ENCODE measurements at regions not wholly inside any gene's neighbourhood (a gene's known extent, or its start where the extent isn't known, plus 50 kb on each side); places are given as distances from the start of the nearest gene placed in this dataset.

GRCh38 chr9:108703429-108703828 is 152.4 kb downstream of the ACTL7B start:
- H3K27ac ChIP-seq (ENCODE audit: low read depth, low read length) = no peak overlapping the region
- no peaks in the 10 kb centered on the region for H3K9me2 ChIP-seq (replicated peaks; ENCODE audit: control insufficient read depth, low read length)
- no peak overlapping the region for H3K4me2 ChIP-seq (ENCODE audit: low read length)
- no peak overlapping the region for H3K4me3 ChIP-seq (ENCODE audit: low read length)
- no peaks in the 10 kb centered on the region for H3K27me3 ChIP-seq (ENCODE audit: control insufficient read depth, low read length)
- H3K79me2 ChIP-seq (ENCODE audit: control insufficient read depth, low read length) = no peaks in the 10 kb centered on the region
- no peaks in the 10 kb centered on the region for H4K20me1 ChIP-seq (ENCODE audit: control insufficient read depth, insufficient read depth, low read depth, low read length)
- H3K9me3 ChIP-seq (ENCODE audit: control insufficient read depth, insufficient read depth, low read length) = no peaks in the 10 kb centered on the region
- H3K4me1 ChIP-seq (ENCODE audit: control insufficient read depth, low read length) = no peaks in the 10 kb centered on the region
- TF ChIP-seq CTCF (IDR thresholded peaks at IDR 0.05; ENCODE audit: low read depth, low read length, poor library complexity, severe bottlenecking) (no peak), EZH2phosphoT487 (IDR thresholded peaks at IDR 0.05; ENCODE audit: borderline replicate concordance, low read length) (no peak)
- H3F3A ChIP-seq (ENCODE audit: control insufficient read depth, insufficient read depth) = no peaks in the 10 kb centered on the region
- no peaks in the 10 kb centered on the region for H3K36me3 ChIP-seq (ENCODE audit: control insufficient read depth, low read length)

- Histone ChIP-seq H3K9me3 (ENCODE audit: control insufficient read depth, insufficient read depth, low read length) (no peaks in the 10 kb centered on the region), H3K27me3 (ENCODE audit: control insufficient read depth, low read length) (no peaks in the 10 kb centered on the region), H3K9me2 (replicated peaks; ENCODE audit: control insufficient read depth, low read length) (no peaks in the 10 kb centered on the region), H3K36me3 (ENCODE audit: control insufficient read depth, low read length) (no peaks in the 10 kb centered on the region), H3K27ac (ENCODE audit: low read depth, low read length) (no peak overlapping the region), H4K20me1 (ENCODE audit: control insufficient read depth, insufficient read depth, low read depth, low read length) (no peaks in the 10 kb centered on the region), H3K4me1 (ENCODE audit: control insufficient read depth, low read length) (no peaks in the 10 kb centered on the region), H3F3A (ENCODE audit: control insufficient read depth, insufficient read depth) (no peaks in the 10 kb centered on the region), H3K79me2 (ENCODE audit: control insufficient read depth, low read length) (no peaks in the 10 kb centered on the region), H3K4me2 (ENCODE audit: low read length) (no peak overlapping the region), H3K4me3 (ENCODE audit: low read length) (no peak overlapping the region)
- no peak for TF ChIP-seq EZH2phosphoT487 (IDR thresholded peaks at IDR 0.05; ENCODE audit: borderline replicate concordance, low read length)
- TF ChIP-seq CTCF (IDR thresholded peaks at IDR 0.05; ENCODE audit: low read depth, low read length, poor library complexity, severe bottlenecking) = no peak
These were observed 153.1 kb downstream of the ACTL7B start for GRCh38 chr9:108702681-108703080.

- H3K36me3 ChIP-seq (ENCODE audit: control insufficient read depth, low read length) = no peaks in the 10 kb centered on the region
- no peaks in the 10 kb centered on the region for H3K9me3 ChIP-seq (ENCODE audit: control insufficient read depth, insufficient read depth, low read length)
- H3K79me2 ChIP-seq (ENCODE audit: control insufficient read depth, low read length) = no peaks in the 10 kb centered on the region
- H3K4me2 ChIP-seq (ENCODE audit: low read length) = no peak overlapping the region
- TF ChIP-seq EZH2phosphoT487 (IDR thresholded peaks at IDR 0.05; ENCODE audit: borderline replicate concordance, low read length) (no peak), CTCF (IDR thresholded peaks at IDR 0.05; ENCODE audit: low read depth, low read length, poor library complexity, severe bottlenecking) (no peak)
- no peaks in the 10 kb centered on the region for H3K4me1 ChIP-seq (ENCODE audit: control insufficient read depth, low read length)
- H3K27me3 ChIP-seq (ENCODE audit: control insufficient read depth, low read length) = no peaks in the 10 kb centered on the region
- no peaks in the 10 kb centered on the region for H4K20me1 ChIP-seq (ENCODE audit: control insufficient read depth, insufficient read depth, low read depth, low read length)
- no peaks in the 10 kb centered on the region for H3F3A ChIP-seq (ENCODE audit: control insufficient read depth, insufficient read depth)
- H3K4me3 ChIP-seq (ENCODE audit: low read length) = no peak overlapping the region
- no peaks in the 10 kb centered on the region for H3K9me2 ChIP-seq (replicated peaks; ENCODE audit: control insufficient read depth, low read length)
- H3K27ac ChIP-seq (ENCODE audit: low read depth, low read length) = no peak overlapping the region
These were observed 157.0 kb downstream of the ACTL7B start for GRCh38 chr9:108698801-108699200.

- Histone ChIP-seq H3K4me3 (ENCODE audit: low read length) (no peak overlapping the region), H3K9me3 (ENCODE audit: control insufficient read depth, insufficient read depth, low read length) (no peaks in the 10 kb centered on the region), H3K4me1 (ENCODE audit: control insufficient read depth, low read length) (no peaks in the 10 kb centered on the region), H3K36me3 (ENCODE audit: control insufficient read depth, low read length) (no peaks in the 10 kb centered on the region), H3K79me2 (ENCODE audit: control insufficient read depth, low read length) (no peaks in the 10 kb centered on the region), H4K20me1 (ENCODE audit: control insufficient read depth, insufficient read depth, low read depth, low read length) (no peaks in the 10 kb centered on the region), H3K27me3 (ENCODE audit: control insufficient read depth, low read length) (no peaks in the 10 kb centered on the region), H3K4me2 (ENCODE audit: low read length) (no peak overlapping the region), H3K27ac (ENCODE audit: low read depth, low read length) (no peak overlapping the region), H3K9me2 (replicated peaks; ENCODE audit: control insufficient read depth, low read length) (no peaks in the 10 kb centered on the region), H3F3A (ENCODE audit: control insufficient read depth, insufficient read depth) (no peaks in the 10 kb centered on the region)
- TF ChIP-seq EZH2phosphoT487 (IDR thresholded peaks at IDR 0.05; ENCODE audit: borderline replicate concordance, low read length) (no peak), CTCF (IDR thresholded peaks at IDR 0.05; ENCODE audit: low read depth, low read length, poor library complexity, severe bottlenecking) (no peak)
These were observed 157.6 kb downstream of the ACTL7B start for GRCh38 chr9:108698231-108698630.
